ENCODE measurements at regions not wholly inside any gene's neighbourhood (a gene's known extent, or its start where the extent isn't known, plus 50 kb on each side); places are given as distances from the start of the nearest gene placed in this dataset.

GRCh38 chr2:15874854-15875804, 65.2 kb upstream of the MYCN start:
- Histone ChIP-seq H3K4me3 (ENCODE audit: low read depth, low read length) (no peak overlapping the region), H3K9me3 (ENCODE audit: severe bottlenecking) (peaks cover 20% of the 10 kb centered on the region), H3K27me3 (ENCODE audit: insufficient read depth, low read depth, severe bottlenecking) (no peaks in the 10 kb centered on the region), H3K36me3 (no peaks in the 10 kb centered on the region; the same call in 1 of the 2 replicates), H3K27ac (no peak overlapping the region)
- TF ChIP-seq, protein P1, sequence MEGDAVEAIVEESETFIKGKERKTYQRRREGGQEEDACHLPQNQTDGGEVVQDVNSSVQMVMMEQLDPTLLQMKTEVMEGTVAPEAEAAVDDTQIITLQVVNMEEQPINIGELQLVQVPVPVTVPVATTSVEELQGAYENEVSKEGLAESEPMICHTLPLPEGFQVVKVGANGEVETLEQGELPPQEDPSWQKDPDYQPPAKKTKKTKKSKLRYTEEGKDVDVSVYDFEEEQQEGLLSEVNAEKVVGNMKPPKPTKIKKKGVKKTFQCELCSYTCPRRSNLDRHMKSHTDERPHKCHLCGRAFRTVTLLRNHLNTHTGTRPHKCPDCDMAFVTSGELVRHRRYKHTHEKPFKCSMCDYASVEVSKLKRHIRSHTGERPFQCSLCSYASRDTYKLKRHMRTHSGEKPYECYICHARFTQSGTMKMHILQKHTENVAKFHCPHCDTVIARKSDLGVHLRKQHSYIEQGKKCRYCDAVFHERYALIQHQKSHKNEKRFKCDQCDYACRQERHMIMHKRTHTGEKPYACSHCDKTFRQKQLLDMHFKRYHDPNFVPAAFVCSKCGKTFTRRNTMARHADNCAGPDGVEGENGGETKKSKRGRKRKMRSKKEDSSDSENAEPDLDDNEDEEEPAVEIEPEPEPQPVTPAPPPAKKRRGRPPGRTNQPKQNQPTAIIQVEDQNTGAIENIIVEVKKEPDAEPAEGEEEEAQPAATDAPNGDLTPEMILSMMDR (IDR thresholded peaks at IDR 0.05; ENCODE audit: low read depth, low read length), result no peak
- no peak for DNase-seq

DNA sequence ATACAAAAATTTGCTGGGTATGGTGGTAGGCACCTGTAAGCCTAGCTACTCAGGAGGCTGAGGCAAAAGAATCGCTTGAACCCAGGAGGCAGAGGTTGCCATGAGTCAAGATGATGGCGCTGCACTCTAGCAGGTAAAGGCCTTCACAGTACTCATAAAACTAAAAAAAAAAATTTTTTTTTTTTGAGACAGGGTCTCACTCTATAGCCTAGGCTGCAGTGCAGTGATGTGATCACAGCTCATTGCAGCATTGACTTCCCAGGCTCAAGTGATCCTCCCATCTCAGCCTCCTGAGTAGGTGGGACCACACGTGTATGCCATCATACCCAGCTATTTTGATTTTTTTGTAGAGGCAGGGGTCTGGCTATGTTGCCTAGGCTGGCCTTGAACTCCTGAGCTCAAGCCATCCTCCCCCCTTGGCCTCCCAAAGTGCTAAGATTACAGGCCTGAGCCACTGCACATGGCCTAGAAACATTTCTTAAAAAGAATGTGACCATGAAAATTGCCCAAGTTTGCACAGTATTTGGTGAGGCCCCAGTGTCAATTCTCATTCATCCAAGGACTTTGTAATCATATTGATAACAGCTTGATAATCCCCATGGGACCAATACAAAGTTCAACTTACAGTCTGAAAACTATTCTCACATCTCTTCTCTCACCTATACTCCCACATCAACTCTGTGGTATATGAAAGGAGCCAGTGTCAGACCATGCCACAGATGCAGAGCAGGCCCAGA, 64.2 kb upstream of the MYCN start:
- no peaks in the 10 kb centered on the region for H3K27me3 ChIP-seq (ENCODE audit: insufficient read depth, low read depth, severe bottlenecking)
- H3K9me3 ChIP-seq (ENCODE audit: severe bottlenecking), result peaks cover 18% of the 10 kb centered on the region
- no peaks in the 10 kb centered on the region; the same call in 1 of the 2 replicates for H3K36me3 ChIP-seq
- TF ChIP-seq, protein P1 (IDR thresholded peaks at IDR 0.05; ENCODE audit: low read depth, low read length), result no peak
- no peak for DNase-seq
- no peak overlapping the region for H3K27ac ChIP-seq
- no peak overlapping the region for H3K4me3 ChIP-seq (ENCODE audit: low read depth, low read length)

- TF ChIP-seq, protein P1 (IDR thresholded peaks at IDR 0.05; ENCODE audit: low read depth, low read length), result no peak
- Histone ChIP-seq H3K36me3 (no peaks in the 10 kb centered on the region), H3K27me3 (ENCODE audit: insufficient read depth, low read depth, severe bottlenecking) (no peaks in the 10 kb centered on the region), H3K27ac (no peak overlapping the region), H3K9me3 (ENCODE audit: severe bottlenecking) (peaks cover 17% of the 10 kb centered on the region), H3K4me3 (ENCODE audit: low read depth, low read length) (no peak overlapping the region)
- DNase-seq, result no peak
Measured at GRCh38 chr2:15880226-15881119, 59.9 kb upstream of the MYCN start.

DNA sequence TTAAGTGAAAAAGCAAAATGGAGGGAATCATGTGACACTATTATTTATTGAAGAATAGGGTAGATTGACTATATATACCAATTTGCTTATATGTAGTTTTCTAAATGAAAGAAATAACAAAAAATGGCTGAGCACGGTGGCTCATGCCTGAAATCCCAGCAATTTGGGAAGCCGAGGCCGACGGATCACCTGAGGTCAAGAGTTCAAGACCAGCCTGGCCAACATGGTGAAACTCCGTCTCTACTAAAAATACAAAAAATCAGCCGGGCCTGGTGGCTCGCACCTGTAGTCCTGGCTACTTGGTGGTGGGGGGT, 59.3 kb upstream of the MYCN start:
- Histone ChIP-seq H3K36me3 (no peaks in the 10 kb centered on the region), H3K4me3 (ENCODE audit: low read depth, low read length) (no peak overlapping the region), H3K9me3 (ENCODE audit: severe bottlenecking) (peaks cover 13% of the 10 kb centered on the region), H3K27ac (no peak overlapping the region), H3K27me3 (ENCODE audit: insufficient read depth, low read depth, severe bottlenecking) (no peaks in the 10 kb centered on the region)
- no peak for DNase-seq
- TF ChIP-seq, protein P1 (IDR thresholded peaks at IDR 0.05; ENCODE audit: low read depth, low read length), result no peak

GRCh38 chr2:15881676-15882075, 58.7 kb upstream of the MYCN start:
- Histone ChIP-seq H3K27ac (no peak overlapping the region), H3K27me3 (ENCODE audit: insufficient read depth, low read depth, severe bottlenecking) (no peaks in the 10 kb centered on the region), H3K4me3 (ENCODE audit: low read depth, low read length) (no peak overlapping the region), H3K9me3 (ENCODE audit: severe bottlenecking) (peaks cover 10% of the 10 kb centered on the region), H3K36me3 (no peaks in the 10 kb centered on the region)
- TF ChIP-seq, protein P1 (IDR thresholded peaks at IDR 0.05; ENCODE audit: low read depth, low read length), result no peak
- no peak for DNase-seq
